ENCODE measurements at regions not wholly inside any gene's neighbourhood (a gene's known extent, or its start where the extent isn't known, plus 50 kb on each side); places are given as distances from the start of the nearest gene placed in this dataset.

DNA sequence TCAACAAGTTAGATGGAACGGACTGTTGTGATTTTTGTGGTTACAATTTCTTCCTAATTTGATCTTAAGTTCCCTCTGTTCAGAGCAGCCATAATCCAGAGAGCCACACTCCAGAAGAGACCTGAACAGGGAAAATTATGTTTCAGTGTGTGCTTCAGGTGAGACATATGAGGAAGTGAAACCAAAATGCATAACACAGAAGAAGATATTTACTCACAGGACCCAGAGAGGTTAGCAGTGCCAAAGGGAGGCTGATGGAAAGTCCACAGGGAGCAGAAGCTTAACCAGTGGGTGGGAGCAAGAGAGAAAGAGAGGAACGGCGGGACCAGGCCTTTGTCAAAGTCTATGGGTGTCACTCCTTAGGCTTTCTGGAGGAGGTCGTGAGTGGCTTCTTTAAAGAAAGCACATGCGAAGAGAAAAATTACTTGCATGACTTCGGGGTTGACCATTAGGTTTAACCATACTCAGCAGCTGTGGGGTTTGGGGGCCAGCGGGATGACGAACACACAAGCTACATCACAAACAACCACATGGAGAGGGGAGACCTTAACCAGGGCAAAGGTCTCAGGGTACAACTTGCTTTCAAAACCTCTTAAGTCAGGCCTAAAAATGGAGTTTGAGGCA lies 141.4 kb downstream of the MED10 start:
- TF ChIP-seq, protein P1, sequence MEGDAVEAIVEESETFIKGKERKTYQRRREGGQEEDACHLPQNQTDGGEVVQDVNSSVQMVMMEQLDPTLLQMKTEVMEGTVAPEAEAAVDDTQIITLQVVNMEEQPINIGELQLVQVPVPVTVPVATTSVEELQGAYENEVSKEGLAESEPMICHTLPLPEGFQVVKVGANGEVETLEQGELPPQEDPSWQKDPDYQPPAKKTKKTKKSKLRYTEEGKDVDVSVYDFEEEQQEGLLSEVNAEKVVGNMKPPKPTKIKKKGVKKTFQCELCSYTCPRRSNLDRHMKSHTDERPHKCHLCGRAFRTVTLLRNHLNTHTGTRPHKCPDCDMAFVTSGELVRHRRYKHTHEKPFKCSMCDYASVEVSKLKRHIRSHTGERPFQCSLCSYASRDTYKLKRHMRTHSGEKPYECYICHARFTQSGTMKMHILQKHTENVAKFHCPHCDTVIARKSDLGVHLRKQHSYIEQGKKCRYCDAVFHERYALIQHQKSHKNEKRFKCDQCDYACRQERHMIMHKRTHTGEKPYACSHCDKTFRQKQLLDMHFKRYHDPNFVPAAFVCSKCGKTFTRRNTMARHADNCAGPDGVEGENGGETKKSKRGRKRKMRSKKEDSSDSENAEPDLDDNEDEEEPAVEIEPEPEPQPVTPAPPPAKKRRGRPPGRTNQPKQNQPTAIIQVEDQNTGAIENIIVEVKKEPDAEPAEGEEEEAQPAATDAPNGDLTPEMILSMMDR (conservative IDR thresholded peaks at IDR 0.05), result no peak
- no peak for TF ChIP-seq ZFX (IDR thresholded peaks at IDR 0.05)
- no peak overlapping the region for H3K27ac ChIP-seq

DNA sequence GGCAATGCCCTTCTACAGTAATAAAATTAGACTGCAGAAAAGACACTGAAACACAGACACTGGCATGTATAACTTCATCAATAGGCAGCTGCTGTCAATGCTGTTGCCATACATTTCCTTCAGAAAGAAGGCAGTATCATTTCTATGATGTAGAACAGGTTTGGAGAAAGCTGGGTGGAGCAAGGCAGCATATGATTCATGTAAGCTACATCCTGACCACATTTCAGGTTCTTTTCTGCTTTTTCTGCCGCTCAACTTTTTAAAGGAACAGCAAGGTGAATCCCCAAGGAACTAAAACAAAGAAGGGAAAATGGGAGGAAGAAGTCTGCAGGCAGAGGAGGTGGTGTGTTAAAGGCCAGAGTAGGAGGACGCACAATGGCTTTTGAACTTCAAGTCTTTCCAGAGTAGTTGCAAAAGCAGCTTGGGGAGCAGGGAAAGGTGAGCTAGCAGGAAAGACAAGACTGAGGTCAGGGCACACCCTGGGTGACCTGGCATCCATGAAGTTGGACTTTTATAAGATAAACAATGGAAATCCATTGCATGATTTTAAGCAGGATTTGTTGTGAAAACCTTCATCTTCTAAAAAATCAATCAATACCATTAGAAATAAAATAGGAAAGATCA lies 142.1 kb downstream of the MED10 start:
- H3K27ac ChIP-seq, result no peak overlapping the region
- TF ChIP-seq, protein P1 (conservative IDR thresholded peaks at IDR 0.05), result no peak
- TF ChIP-seq ZFX (IDR thresholded peaks at IDR 0.05), result no peak

DNA sequence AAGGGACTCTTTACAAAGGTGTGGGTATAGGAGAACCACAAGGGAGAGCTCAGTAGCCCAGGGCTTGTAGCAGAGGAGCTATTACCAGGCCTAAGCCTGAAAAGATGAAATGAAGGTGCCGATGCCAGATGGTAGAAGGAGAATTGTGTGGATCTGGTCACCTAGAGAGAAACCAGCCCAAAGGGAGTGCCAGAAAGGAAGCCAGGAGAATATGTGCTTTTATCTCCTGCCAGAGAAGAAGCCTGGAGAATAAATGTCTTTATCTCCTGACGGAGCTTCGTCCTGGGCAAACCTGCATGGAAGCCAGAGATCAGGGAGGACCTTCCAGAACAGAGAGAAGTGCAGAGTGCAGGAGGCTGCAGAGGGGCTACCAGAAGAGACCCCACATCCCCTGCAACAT lies 142.6 kb downstream of the MED10 start:
- no peak overlapping the region for H3K27ac ChIP-seq
- TF ChIP-seq, protein P1 (conservative IDR thresholded peaks at IDR 0.05), result no peak
- no peak for TF ChIP-seq ZFX (IDR thresholded peaks at IDR 0.05)

DNA sequence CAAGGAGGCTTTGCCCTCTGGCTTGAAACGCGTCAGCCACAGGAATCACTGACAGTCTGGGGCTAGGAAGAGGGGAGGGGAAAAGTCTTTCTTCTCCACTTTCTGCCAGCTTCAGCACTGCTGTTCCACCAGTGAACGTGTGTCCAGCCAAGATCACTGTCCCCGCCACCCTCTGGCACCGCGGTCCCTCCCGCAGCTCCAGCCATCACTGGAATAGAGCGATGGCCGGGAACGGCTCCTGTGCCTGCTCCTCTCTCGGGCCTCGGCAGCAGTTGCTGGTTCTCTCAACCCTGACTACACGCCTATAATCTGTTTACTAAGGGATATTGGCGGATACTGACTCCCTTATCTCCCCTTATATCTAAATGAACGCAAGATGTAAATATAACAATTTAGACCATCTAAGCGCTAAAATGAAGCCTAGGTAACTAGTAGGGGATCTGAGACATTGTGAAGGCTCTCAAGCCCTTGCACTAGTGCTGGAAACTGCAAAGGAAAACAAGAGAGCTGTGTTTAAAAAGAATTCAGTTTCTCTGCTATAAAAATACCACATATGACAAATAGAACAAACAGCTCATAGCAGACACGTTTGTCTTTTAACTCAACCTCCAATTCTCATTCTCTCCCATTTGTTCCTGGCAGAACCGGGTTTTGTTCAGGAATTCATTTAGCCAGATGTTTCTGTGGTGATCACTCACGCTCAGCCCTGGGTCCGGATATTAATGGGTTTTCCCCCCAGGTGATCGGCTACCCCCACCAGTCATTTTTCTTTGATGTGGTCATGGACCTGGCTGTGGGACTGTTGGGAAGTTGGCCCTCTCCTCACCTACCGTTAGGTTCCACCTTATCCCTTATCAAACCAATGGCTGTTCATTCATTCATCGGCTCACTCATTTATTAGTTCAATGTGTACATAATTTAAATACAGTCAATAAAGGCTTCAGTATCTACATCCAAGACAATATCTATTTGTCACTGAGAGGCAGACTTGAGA lies 149.8 kb downstream of the MED10 start:
- H3K27ac ChIP-seq, result no peak overlapping the region
- TF ChIP-seq ZFX (IDR thresholded peaks at IDR 0.05), result no peak
- TF ChIP-seq, protein P1 (conservative IDR thresholded peaks at IDR 0.05), result no peak

DNA sequence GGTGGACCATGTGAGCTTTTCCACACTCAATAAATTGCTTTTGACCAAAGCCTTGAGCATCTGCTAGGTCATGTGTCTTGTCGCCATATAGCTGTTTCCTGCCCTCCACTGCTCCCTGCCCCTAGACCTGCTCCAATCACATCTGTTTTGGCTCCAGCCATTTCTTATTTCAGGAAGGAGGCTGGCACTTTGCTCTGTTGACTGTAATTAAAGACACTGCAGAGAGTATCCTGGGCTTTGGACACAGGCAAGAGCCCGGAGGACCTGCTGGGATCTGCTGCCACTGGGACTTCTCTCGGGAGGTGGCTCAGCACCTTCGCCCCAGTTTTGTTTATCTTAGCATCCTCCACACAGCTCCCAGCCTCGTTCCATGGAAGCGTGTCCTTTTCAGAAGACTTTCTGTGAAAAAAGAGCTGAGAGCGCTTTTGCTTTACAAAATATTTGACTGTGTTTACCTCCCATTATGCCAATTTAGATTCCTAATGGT lies 153.2 kb downstream of the MED10 start:
- TF ChIP-seq, protein P1 (conservative IDR thresholded peaks at IDR 0.05), result no peak
- TF ChIP-seq ZFX (IDR thresholded peaks at IDR 0.05), result no peak
- no peak overlapping the region for H3K27ac ChIP-seq

DNA sequence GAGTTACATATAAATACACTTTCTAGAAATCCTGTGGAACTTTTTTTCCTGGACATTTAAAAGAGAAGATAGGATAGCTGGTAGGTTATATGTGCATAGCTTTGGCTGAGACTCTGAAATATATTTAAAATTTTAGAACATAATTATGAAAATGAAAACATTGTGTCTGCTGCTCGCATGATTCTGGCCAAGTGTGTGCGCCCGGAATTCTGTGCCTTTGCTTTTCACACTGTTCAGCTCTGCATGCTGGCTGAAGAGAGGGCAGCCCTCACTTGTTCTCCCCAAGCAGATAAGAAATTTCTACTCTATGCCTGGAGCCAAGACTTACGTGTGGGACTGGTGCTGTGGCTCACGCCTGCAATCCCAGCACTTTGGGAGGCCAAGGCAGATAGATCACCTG lies 153.9 kb downstream of the MED10 start:
- H3K27ac ChIP-seq, result no peak overlapping the region
- TF ChIP-seq, protein P1 (conservative IDR thresholded peaks at IDR 0.05), result no peak
- no peak for TF ChIP-seq ZFX (IDR thresholded peaks at IDR 0.05)
